ENCODE measurements at regions not wholly inside any gene's neighbourhood (a gene's known extent, or its start where the extent isn't known, plus 50 kb on each side); places are given as distances from the start of the nearest gene placed in this dataset.

GRCh38 chr2:160683206-160683605 is 189.6 kb upstream of the RBMS1 start:
- DNase-seq, result no peak

GRCh38 chr2:160687629-160688028 is 194.0 kb upstream of the RBMS1 start:
- no peak for DNase-seq

DNA sequence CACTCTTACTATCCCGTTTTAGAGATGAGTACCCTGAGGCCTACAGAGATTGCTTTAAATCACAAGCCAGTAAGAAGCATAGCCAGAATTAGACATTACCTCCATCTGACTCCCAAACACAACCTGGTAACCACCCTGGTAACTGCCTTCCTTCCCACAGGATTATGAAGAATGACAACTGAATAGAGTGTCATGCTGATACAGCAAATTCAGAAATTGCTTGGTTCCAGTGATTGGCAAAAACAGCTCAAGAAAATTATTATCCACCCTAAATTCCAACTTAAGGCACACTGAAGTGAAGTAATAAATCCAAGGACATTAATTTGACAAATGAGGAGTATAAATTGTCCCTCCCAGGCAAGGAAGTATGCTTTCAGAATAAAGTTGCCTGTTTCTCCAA is 195.8 kb upstream of the RBMS1 start:
- no peak for DNase-seq

GRCh38 chr2:160694221-160694620 is 200.6 kb upstream of the RBMS1 start:
- DNase-seq, result no peak

DNA sequence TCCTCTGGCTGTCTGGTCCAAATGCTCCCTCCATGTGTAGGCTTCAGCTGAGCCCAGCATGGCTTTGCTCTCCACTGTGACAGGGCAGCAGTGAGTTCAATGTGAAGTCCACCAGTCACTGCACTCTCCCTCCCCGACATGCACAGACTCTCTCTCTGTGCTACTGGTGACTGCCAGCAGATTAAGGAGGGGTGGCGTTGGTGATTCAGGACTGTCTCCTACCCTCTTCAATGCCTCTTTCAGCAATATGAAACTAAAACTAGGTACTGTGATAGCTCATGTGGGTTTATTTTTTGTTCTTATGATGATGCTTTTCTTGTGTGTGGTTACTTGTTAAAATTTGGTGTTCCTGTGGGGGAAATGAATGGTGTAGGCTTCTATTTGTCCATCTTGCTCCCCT is 201.0 kb upstream of the RBMS1 start:
- no peak for DNase-seq

DNA sequence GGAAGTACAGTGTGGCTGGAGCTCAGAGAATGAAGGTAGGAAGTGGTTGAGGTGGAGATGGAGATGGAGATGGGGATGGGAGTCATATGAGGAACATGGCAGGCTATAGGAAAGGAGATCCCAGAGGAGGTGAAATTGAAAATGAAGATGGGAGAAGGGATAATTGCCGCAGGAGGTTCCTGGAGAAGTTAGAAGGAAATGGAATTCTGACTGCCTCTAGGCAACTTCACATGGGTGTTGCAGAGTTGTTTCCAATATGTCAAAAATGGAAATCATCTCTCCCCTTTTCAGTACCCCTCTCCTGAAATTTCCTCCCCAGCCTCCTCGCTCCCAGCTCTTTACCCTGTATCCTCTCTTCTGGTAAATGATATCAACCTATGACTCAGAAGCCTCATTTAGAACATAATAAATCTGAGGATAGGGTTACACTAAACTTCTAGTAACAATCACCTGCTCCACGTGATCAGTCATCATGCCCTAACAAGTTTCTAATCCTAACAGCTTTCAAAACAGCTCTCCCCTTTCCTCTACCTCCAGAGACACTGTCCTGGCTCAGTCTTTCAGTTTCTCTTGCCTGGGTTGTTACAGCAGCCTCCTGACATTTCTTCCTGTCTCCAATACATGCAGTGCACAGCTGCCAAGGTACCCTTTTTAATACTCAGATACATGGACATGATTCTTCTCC is 201.9 kb upstream of the RBMS1 start:
- DNase-seq, result no peak

- DNase-seq, result no peak
Measured at GRCh38 chr2:160696087-160696452, 202.5 kb upstream of the RBMS1 start.

GRCh38 chr2:160697817-160698216 is 204.2 kb upstream of the RBMS1 start:
- DNase-seq, result no peak

DNA sequence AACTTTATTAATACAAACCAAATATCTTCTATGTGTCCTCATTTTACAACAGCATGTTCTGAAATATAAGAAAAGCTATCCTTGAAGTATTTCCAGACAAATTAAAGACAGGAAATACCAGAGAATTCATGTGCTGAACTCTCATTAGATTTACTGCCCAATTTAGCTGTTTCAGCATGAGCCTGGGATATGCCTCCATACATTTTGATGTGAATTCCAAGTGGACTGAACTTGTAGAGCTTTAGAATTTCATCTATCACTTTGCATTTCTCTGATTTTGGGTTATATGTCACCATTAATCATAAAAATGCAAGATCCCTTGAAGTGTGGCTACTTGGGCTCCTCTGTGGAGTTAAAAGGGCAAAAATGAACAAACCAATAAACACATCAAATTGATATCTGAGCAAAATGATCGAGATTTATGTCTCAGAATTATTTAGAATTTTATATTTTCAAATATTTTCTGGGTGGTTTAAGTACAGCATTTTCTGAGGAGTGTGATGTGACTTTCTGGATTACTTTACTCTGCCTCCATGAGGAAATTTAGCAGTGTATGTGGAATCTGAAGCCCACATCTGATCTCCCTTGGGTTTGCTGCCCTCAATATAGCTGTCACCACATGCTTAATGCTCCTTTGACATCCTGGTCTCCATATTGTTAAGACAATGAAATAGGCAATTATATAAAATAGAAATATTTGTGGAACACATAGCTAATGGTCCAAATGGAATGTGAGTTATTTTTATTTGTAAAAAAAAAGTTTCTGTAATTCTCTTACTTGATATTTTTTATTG is 206.6 kb upstream of the RBMS1 start:
- DNase-seq, result no peak

- DNase-seq, result no peak
Measured at GRCh38 chr2:160701822-160702221, 208.2 kb upstream of the RBMS1 start.

GRCh38 chr2:160702754-160703153 is 209.1 kb upstream of the RBMS1 start:
- DNase-seq, result no peak

GRCh38 chr2:160703648-160704585 is 210.3 kb upstream of the RBMS1 start:
- no peak for DNase-seq

- no peak for DNase-seq
Measured at GRCh38 chr2:160715428-160715827, 221.8 kb upstream of the RBMS1 start.

- DNase-seq, result no peak
Measured at GRCh38 chr2:160719116-160719515, 225.5 kb upstream of the RBMS1 start.

- DNase-seq, result no peak
Measured at GRCh38 chr2:160720098-160720497, 226.5 kb upstream of the RBMS1 start.

GRCh38 chr2:160721089-160722040 is 227.8 kb upstream of the RBMS1 start:
- DNase-seq, result no peak

DNA sequence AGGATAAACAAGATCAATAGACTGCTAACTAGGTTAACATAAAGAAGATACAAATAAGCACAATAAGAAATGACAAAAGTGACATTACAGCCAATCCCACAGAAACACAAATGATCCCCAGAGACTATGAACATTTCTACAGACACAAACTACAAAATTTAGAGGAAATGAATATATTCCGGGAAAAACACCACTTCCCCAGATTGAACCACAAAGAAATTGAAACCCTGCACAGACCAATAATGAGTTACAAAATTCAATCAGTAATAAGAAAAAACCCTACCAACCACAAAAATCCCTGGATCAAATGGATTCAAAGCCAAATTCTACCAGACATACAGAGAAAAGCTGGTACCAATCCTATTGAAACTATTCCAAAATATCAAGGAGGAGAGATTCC is 232.4 kb upstream of the RBMS1 start:
- DNase-seq, result no peak

DNA sequence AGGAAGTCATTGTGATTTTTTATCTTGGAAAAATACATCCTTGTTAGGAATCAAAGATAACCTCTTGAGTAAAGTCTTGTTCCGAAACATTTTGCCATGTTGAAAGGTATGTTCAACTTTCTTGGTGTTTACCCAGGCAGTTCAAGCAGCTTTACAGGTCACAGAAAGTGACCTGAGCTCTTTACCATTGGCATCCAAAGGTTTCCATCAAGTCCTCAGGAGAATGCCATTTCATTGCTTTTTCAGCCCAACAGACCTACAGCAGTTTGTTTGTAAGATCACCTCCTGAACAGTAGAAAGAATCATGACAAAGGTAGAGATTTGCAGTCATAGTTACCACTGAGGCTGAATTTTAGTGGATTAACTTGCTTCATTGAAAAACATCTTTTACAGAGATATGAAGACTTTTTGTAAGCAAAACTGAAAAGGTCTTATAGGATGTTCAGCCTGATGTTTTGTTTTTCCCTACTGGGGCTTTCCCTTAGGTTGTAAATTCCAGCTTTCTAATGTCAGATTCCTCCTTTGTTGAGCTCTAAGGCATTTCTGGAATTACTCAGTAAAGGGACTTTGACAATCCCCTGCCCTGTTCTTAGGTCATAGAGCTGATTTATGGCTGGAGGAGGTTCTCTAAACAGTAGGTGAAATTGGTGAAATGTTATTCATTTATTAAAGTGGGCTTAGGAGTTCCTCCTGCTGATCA is 236.8 kb upstream of the RBMS1 start:
- DNase-seq, result no peak

DNA sequence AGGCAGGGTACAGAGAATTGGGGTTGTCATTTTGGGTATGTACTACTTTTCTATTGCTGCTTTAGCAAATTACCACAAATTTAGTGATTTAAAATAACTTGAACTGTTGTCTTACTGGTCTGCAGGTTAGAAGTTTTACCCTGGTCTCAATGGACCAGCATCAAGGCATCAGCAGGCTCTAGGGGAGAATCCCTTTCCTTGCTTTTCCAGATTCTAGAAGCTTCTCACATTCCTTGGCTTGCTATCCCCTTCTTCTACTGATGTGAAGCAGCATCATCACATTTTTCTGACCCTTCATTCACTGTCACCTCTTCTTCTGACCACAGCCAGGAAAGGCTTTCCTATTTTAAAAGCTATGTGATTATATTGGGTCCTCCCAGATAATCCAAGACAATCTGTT is 237.8 kb upstream of the RBMS1 start:
- DNase-seq, result no peak

DNA sequence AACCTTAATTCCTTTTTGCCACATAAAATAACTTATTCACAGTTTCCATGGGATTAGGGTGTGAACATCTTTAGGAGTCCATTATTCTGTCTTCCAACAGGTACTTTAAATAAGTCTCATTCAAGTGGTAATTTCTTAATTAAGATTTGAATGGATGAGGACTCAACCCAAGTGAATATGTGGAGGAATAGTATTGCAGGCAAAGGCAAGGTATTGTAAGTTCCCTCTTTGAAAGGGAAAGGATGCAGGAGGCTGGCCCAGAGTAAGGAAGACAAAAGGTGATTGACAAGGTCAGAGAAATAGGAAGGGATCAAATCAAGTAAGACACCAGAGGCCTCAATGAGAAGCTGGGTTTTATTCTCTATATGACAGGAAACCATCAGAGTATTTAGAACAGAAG is 238.2 kb upstream of the RBMS1 start:
- DNase-seq, result no peak

DNA sequence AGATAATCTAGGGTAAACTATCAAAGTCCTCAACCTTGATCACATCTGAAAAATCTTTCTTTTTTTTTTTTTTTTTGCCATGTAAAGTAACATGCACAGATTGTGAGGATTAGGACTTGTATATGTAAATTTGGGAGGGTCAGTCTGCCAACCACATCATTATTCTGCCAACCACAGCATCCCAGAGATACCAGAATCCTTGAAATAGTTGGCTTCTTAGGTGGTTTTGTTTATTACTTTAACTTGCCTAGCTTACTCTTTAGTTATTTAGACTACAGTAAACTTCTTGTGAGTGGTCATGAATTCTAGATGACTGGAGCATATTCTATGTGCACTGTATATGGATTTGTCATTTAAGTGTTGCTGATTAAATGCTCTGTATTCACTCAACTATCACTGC is 242.1 kb upstream of the RBMS1 start:
- DNase-seq, result no peak
